ENCODE measurements at regions not wholly inside any gene's neighbourhood (a gene's known extent, or its start where the extent isn't known, plus 50 kb on each side); places are given as distances from the start of the nearest gene placed in this dataset.

- TF ChIP-seq POLR2A (IDR thresholded peaks at IDR 0.05; ENCODE audit: low read length) (no peak), GATA1 (IDR thresholded peaks at IDR 0.05; ENCODE audit: low read depth, low read length) (no peak)
These were observed 486.9 kb downstream of the LRRIQ3 start for GRCh38 chr1:73711089-73711488.

Data from erythroblast (primary cell).